PC-3 (cell line): ENCODE measurements at regions not wholly inside any gene's neighbourhood (a gene's known extent, or its start where the extent isn't known, plus 50 kb on each side); places are given as distances from the start of the nearest gene placed in this dataset.

Experiments used
- ATAC-seq: fragments of 200-7000 bp; cut with Tn5 transposase; 2 replicates; pipeline ENCODE4 v1.9.1; 2020; ENCODE audit warnings: mild to moderate bottlenecking, moderate library complexity
- BruUV-seq: library from RNA; stranded (reverse); fragments of 400-500 nt; replicated peaks from 2 replicates; lab custom pipeline; 2021; lab: Mats Ljungman, UMichigan
- CTCF ChIA-PET: fragments of 300-600 bp; sonication (Branson Sonifier 250); formaldehyde crosslinking; loops from one replicate; lab custom pipeline; 2022; ENCODE audit warnings: antibody characterized with exemption; lab: Charles Lee
- POLR2A ChIA-PET: fragments of 300-600 bp; sonication (Branson Sonifier 250); formaldehyde crosslinking; loops from one replicate; lab custom pipeline; 2022; ENCODE audit warnings: antibody characterized with exemption; ENCODE audit not compliant: unreplicated experiment; lab: Charles Lee
- DNase-seq: peaks from one replicate; pipeline ENCODE4 v3.0.0-alpha.2; 2015
- H2AFZ ChIP-seq: fragments of 300-600 bp; sonication (generic); 2 replicates; pipeline ENCODE4 v1.6.0; 2016; ENCODE audit warnings: antibody characterized with exemption, low read length
- H3F3A ChIP-seq: fragments of 300-600 bp; sonication (generic); one replicate; pipeline ENCODE4 v1.6.0; 2017; ENCODE audit warnings: antibody characterized with exemption, low read length, control low read depth, mild to moderate bottlenecking; ENCODE audit not compliant: unreplicated experiment
- H3K27ac ChIP-seq: fragments of 300-600 bp; sonication (generic); 2 replicates; pipeline ENCODE4 v1.5.1; 2016; ENCODE audit warnings: mild to moderate bottlenecking, low read length
- H3K27me3 ChIP-seq: fragments of 300-600 bp; sonication (generic); 2 replicates; pipeline ENCODE4 v1.6.1; 2016; ENCODE audit warnings: low read length, mixed read lengths
- H3K36me3 ChIP-seq: fragments of 300-600 bp; sonication (generic); 2 replicates; pipeline ENCODE4 v1.6.1; 2016; ENCODE audit warnings: low read depth, mixed run types, low read length, mixed read lengths
- H3K4me1 ChIP-seq: fragments of 300-600 bp; sonication (generic); 2 replicates; pipeline ENCODE4 v1.5.1; 2016; ENCODE audit warnings: low read length; ENCODE audit not compliant: insufficient read depth
- H3K4me2 ChIP-seq: fragments of 300-600 bp; sonication (generic); 2 replicates; pipeline ENCODE4 v1.6.0; 2016; ENCODE audit warnings: low read length
- H3K4me3 ChIP-seq: fragments of 300-600 bp; sonication (generic); 2 replicates; pipeline ENCODE4 v1.5.1; 2016; ENCODE audit warnings: mild to moderate bottlenecking, low read length, mixed read lengths
- H3K79me2 ChIP-seq: fragments of 300-600 bp; sonication (generic); 2 replicates; pipeline ENCODE4 v1.6.1; 2017; ENCODE audit warnings: low read length, mixed read lengths
- H3K9ac ChIP-seq: fragments of 300-600 bp; sonication (generic); 2 replicates; pipeline ENCODE4 v1.6.0; 2016; ENCODE audit warnings: mild to moderate bottlenecking, low read length
- H3K9me2 ChIP-seq: fragments of 300-600 bp; sonication (generic); replicated peaks from 2 replicates; pipeline ENCODE4 v1.6.1; 2016; ENCODE audit warnings: mixed run types, low read length, mixed read lengths
- H3K9me3 ChIP-seq: fragments of 300-600 bp; sonication (generic); 2 replicates; pipeline ENCODE4 v1.6.1; 2016; ENCODE audit warnings: low read length, mixed read lengths
- H4K20me1 ChIP-seq: fragments of 300-600 bp; sonication (generic); 2 replicates; pipeline ENCODE4 v1.6.1; 2016; ENCODE audit warnings: low read length, mixed read lengths
- CTCF ChIP-seq: fragments of 300-600 bp; sonication (generic); conservative IDR thresholded peaks from 2 replicates; pipeline ENCODE4 v1.5.1; 2017; ENCODE audit warnings: antibody characterized with exemption, low read depth, mild to moderate bottlenecking, low read length
- EZH2 ChIP-seq: fragments of 300-600 bp; sonication (generic); IDR thresholded peaks from one replicate; pipeline ENCODE4 v1.6.1; 2017; ENCODE audit warnings: antibody characterized with exemption, mild to moderate bottlenecking, low read length; ENCODE audit not compliant: unreplicated experiment
- EZH2phosphoT487 ChIP-seq: fragments of 300-600 bp; sonication (generic); IDR thresholded peaks from 2 replicates; pipeline ENCODE4 v1.6.1; 2018; ENCODE audit warnings: mild to moderate bottlenecking, antibody characterized with exemption, low read length, borderline replicate concordance
- intact Hi-C: fragments of 100-400 bp; cut with micrococcal nuclease; formaldehyde crosslinking; loops from 2 replicates; pipeline ENCODE4 v1.9.0; 2023

GRCh38 chr5:167463939-167464338 is 827.5 kb upstream of the WWC1 start:
- H3K4me3 ChIP-seq, result no peak overlapping the region
- H3F3A ChIP-seq, result no peaks in the 10 kb centered on the region
- H3K27ac ChIP-seq, result no peak overlapping the region
- intact Hi-C loops, result no loop called here
- H3K9me2 ChIP-seq, result no peaks in the 10 kb centered on the region
- H3K79me2 ChIP-seq, result no peaks in the 10 kb centered on the region
- POLR2A ChIA-PET, result no interaction called here
- no peaks in the 10 kb centered on the region for H4K20me1 ChIP-seq
- no peaks in the 10 kb centered on the region for H3K9me3 ChIP-seq
- H3K36me3 ChIP-seq, result no peaks in the 10 kb centered on the region
- BruUV-seq, result no TSS peak
- no peak for TF ChIP-seq CTCF
- no peak for TF ChIP-seq EZH2phosphoT487
- TF ChIP-seq EZH2, result no peak
- H3K9ac ChIP-seq, result no peak overlapping the region
- H3K4me1 ChIP-seq, result no peaks in the 10 kb centered on the region
- H3K27me3 ChIP-seq, result 0 out of 2 replicates have a peak, but pooled peaks cover 5% of the 10 kb centered on the region
- CTCF ChIA-PET, result no interaction called here
- DNase-seq, result no peak
- H3K4me2 ChIP-seq, result no peak overlapping the region
- H2AFZ ChIP-seq, result no peak overlapping the region
- ATAC-seq, result no peak

- no peak for TF ChIP-seq CTCF
- TF ChIP-seq EZH2, result no peak
- no peak for TF ChIP-seq EZH2phosphoT487
- ChIA-PET CTCF (no interaction called here), POLR2A (no interaction called here)
- H4K20me1 ChIP-seq, result no peaks in the 10 kb centered on the region
- no peaks in the 10 kb centered on the region for H3K9me2 ChIP-seq
- H3K27me3 ChIP-seq, result peaks cover 8% of the 10 kb centered on the region; the same call in 1 of the 2 replicates
- H3K27ac ChIP-seq, result no peak overlapping the region
- H3K36me3 ChIP-seq, result no peaks in the 10 kb centered on the region
- H3K4me2 ChIP-seq, result no peak overlapping the region
- H3K79me2 ChIP-seq, result no peaks in the 10 kb centered on the region
- no peaks in the 10 kb centered on the region for H3K4me1 ChIP-seq
- BruUV-seq, result no TSS peak
- ATAC-seq (no peak), DNase-seq (no peak)
- H2AFZ ChIP-seq, result no peak overlapping the region
- no peaks in the 10 kb centered on the region for H3F3A ChIP-seq
- no peaks in the 10 kb centered on the region for H3K9me3 ChIP-seq
- no peak overlapping the region for H3K4me3 ChIP-seq
- intact Hi-C loops, result no loop called here
- H3K9ac ChIP-seq, result no peak overlapping the region
Measured at GRCh38 chr5:167466992-167467391, 824.5 kb upstream of the WWC1 start.

- H3K4me3 ChIP-seq, result no peak overlapping the region
- no peak overlapping the region for H2AFZ ChIP-seq
- no peak overlapping the region for H3K9ac ChIP-seq
- H3K4me2 ChIP-seq, result no peak overlapping the region
- intact Hi-C loops, result no loop called here
- H3F3A ChIP-seq, result no peaks in the 10 kb centered on the region
- H4K20me1 ChIP-seq, result no peaks in the 10 kb centered on the region
- POLR2A ChIA-PET, result no interaction called here
- no TSS peak for BruUV-seq
- no peaks in the 10 kb centered on the region for H3K4me1 ChIP-seq
- H3K9me2 ChIP-seq, result no peaks in the 10 kb centered on the region
- CTCF ChIA-PET, result no interaction called here
- no peaks in the 10 kb centered on the region for H3K36me3 ChIP-seq
- no peaks in the 10 kb centered on the region for H3K9me3 ChIP-seq
- H3K27ac ChIP-seq, result no peak overlapping the region
- no peaks in the 10 kb centered on the region for H3K79me2 ChIP-seq
- ATAC-seq, result no peak
- no peak for TF ChIP-seq EZH2
- TF ChIP-seq EZH2phosphoT487, result no peak
- TF ChIP-seq CTCF, result no peak
- DNase-seq, result no peak
- H3K27me3 ChIP-seq, result peaks cover 3% of the 10 kb centered on the region; the same call in 1 of the 2 replicates
Measured at GRCh38 chr5:167472566-167473108, 818.8 kb upstream of the WWC1 start.
